WTC11 (cell line): ENCODE measurements at regions not wholly inside any gene's neighbourhood (a gene's known extent, or its start where the extent isn't known, plus 50 kb on each side); places are given as distances from the start of the nearest gene placed in this dataset.

Experiments used
- ATAC-seq: fragments of 200-7000 bp; cut with Tn5 transposase; 2 replicates; pipeline ENCODE4 v1.10.0; 2021; ENCODE audit warnings: mild to moderate bottlenecking, moderate library complexity
- CTCF ChIA-PET: fragments of 300-600 bp; sonication (Branson Sonifier 250); formaldehyde crosslinking; loops from one replicate; lab custom pipeline; 2021; ENCODE audit warnings: antibody characterized with exemption; lab: Charles Lee
- POLR2A ChIA-PET: fragments of 350-600 bp; sonication (Branson Sonifier 250); formaldehyde crosslinking; loops from one replicate; lab custom pipeline; 2021; ENCODE audit warnings: antibody characterized with exemption; lab: Charles Lee
- DNase-seq: peaks from one replicate; pipeline ENCODE4 v3.0.0; 2021; ENCODE audit warnings: low spot score
- H3K27ac Mint-ChIP-seq: 2 replicates; pipeline ENCODE4 v1.8.0; 2021; ENCODE audit warnings: mixed read lengths
- H3K27me3 Mint-ChIP-seq: 2 replicates; pipeline ENCODE4 v1.8.0; 2021; ENCODE audit warnings: low read depth, mild to moderate bottlenecking, moderate library complexity, mixed read lengths
- H3K36me3 Mint-ChIP-seq: 2 replicates; pipeline ENCODE4 v1.8.0; 2021; ENCODE audit warnings: mixed read lengths
- H3K4me1 Mint-ChIP-seq: 2 replicates; pipeline ENCODE4 v1.8.0; 2022; ENCODE audit warnings: mixed read lengths
- H3K4me3 Mint-ChIP-seq: 2 replicates; pipeline ENCODE4 v1.8.0; 2021; ENCODE audit warnings: mild to moderate bottlenecking, moderate library complexity, mixed read lengths
- H3K9me3 Mint-ChIP-seq: 2 replicates; pipeline ENCODE4 v1.8.0; 2021; ENCODE audit warnings: mixed read lengths
- CBFB ChIP-seq: sonication (generic); formaldehyde crosslinking; IDR thresholded peaks from 2 replicates; pipeline ENCODE4 v1.8.1; 2022; ENCODE audit warnings: mild to moderate bottlenecking, low read depth, missing genetic modification reagents
- ETV6 ChIP-seq: sonication (generic); formaldehyde crosslinking; IDR thresholded peaks from 2 replicates; pipeline ENCODE4 v1.8.1; 2022; ENCODE audit warnings: mild to moderate bottlenecking, missing genetic modification reagents
- FOXP4 ChIP-seq: sonication (generic); formaldehyde crosslinking; IDR thresholded peaks from 2 replicates; pipeline ENCODE4 v1.8.0; 2022; ENCODE audit warnings: mild to moderate bottlenecking, missing genetic modification reagents
- HMGA2 ChIP-seq: fragments of 250-450 bp; sonication (Bioruptor Pico); IDR thresholded peaks from 2 replicates; pipeline ENCODE4 v1.4.0; 2021; ENCODE audit warnings: mild to moderate bottlenecking, moderate library complexity
- HMGXB4 ChIP-seq: sonication (generic); formaldehyde crosslinking; IDR thresholded peaks from 2 replicates; pipeline ENCODE4 v1.8.1; 2023; ENCODE audit warnings: mild to moderate bottlenecking, moderate library complexity, missing genetic modification reagents
- IRF2 ChIP-seq: sonication (generic); formaldehyde crosslinking; IDR thresholded peaks from 2 replicates; pipeline ENCODE4 v1.8.0; 2022; ENCODE audit warnings: low read depth, missing genetic modification reagents, borderline replicate concordance
- JAZF1 ChIP-seq: fragments of 250-450 bp; sonication (Bioruptor Pico); IDR thresholded peaks from 2 replicates; pipeline ENCODE4 v1.9.0; 2021; ENCODE audit warnings: moderate library complexity, mild to moderate bottlenecking, inconsistent platforms
- JUN ChIP-seq: sonication (generic); formaldehyde crosslinking; IDR thresholded peaks from 2 replicates; pipeline ENCODE4 v1.8.0; 2023; ENCODE audit warnings: mild to moderate bottlenecking, missing genetic modification reagents
- KAT7 ChIP-seq: sonication (generic); formaldehyde crosslinking; IDR thresholded peaks from 2 replicates; pipeline ENCODE4 v1.8.1; 2023; ENCODE audit warnings: missing genetic modification reagents, mild to moderate bottlenecking, borderline replicate concordance
- MAX ChIP-seq: sonication (generic); formaldehyde crosslinking; IDR thresholded peaks from 2 replicates; pipeline ENCODE4 v1.8.0; 2022; ENCODE audit warnings: mild to moderate bottlenecking, missing genetic modification reagents
- MLX ChIP-seq: sonication (generic); formaldehyde crosslinking; IDR thresholded peaks from 2 replicates; pipeline ENCODE4 v1.8.1; 2023; ENCODE audit warnings: mild to moderate bottlenecking, missing genetic modification reagents, moderate library complexity
- NR2C2 ChIP-seq: sonication (generic); formaldehyde crosslinking; IDR thresholded peaks from 2 replicates; pipeline ENCODE4 v1.8.0; 2022; ENCODE audit warnings: mild to moderate bottlenecking, missing genetic modification reagents
- RORB ChIP-seq: fragments of 250-450 bp; sonication (Bioruptor Pico); IDR thresholded peaks from 2 replicates; pipeline ENCODE4 v1.9.0; 2021; ENCODE audit warnings: mild to moderate bottlenecking
- TCF7 ChIP-seq: sonication (generic); formaldehyde crosslinking; IDR thresholded peaks from 2 replicates; pipeline ENCODE4 v1.8.0; 2022; ENCODE audit warnings: mild to moderate bottlenecking, low read depth, missing genetic modification reagents, moderate library complexity
- ZBTB43 ChIP-seq: sonication (generic); formaldehyde crosslinking; IDR thresholded peaks from 2 replicates; pipeline ENCODE4 v1.8.1; 2023; ENCODE audit warnings: mild to moderate bottlenecking, missing genetic modification reagents
- ZNF281 ChIP-seq: sonication (generic); formaldehyde crosslinking; IDR thresholded peaks from 2 replicates; pipeline ENCODE4 v1.8.0; 2023; ENCODE audit warnings: mild to moderate bottlenecking, missing genetic modification reagents
- ZNF396 ChIP-seq: fragments of 250-450 bp; sonication (Bioruptor Pico); IDR thresholded peaks from 2 replicates; pipeline ENCODE4 v1.8.0; 2021; ENCODE audit warnings: mild to moderate bottlenecking, moderate library complexity, borderline replicate concordance

GRCh38 chr12:107320929-107321631, 227.7 kb upstream of the CRY1 start:
- POLR2A ChIA-PET, result interaction anchor here (0.6 to 1.5 kb wide), 3 partner anchors 10 to 1083 kb away, joined by 3 to 6 read pairs (median 4); no protein-coding TSS in a partner anchor

GRCh38 chr12:107322063-107322462, 228.7 kb upstream of the CRY1 start:
- H3K4me3 Mint-ChIP-seq, result peak overlapping the region; percentile 88
- H3K27ac Mint-ChIP-seq, result no peak overlapping the region
- peaks cover 34% of the 10 kb centered on the region for H3K4me1 Mint-ChIP-seq
- H3K36me3 Mint-ChIP-seq, result no peaks in the 10 kb centered on the region
- POLR2A ChIA-PET, result interaction anchor here (1.2 kb wide), 1 partner anchor 9 kb away, joined by 3 read pairs; no protein-coding TSS in a partner anchor
- ATAC-seq (no peak), DNase-seq (no peak)
- CTCF ChIA-PET, result interaction anchor here (1.5 to 5.0 kb wide), 2 partner anchors 80 to 83 kb away, joined by 6 to 21 read pairs; no protein-coding TSS in a partner anchor
- H3K27me3 Mint-ChIP-seq, result peaks cover 54% of the 10 kb centered on the region
- H3K9me3 Mint-ChIP-seq, result no peaks in the 10 kb centered on the region
- TF ChIP-seq IRF2 (CRISPR knock-in tag), result no peak
- TF ChIP-seq NR2C2 (CRISPR knock-in tag), result no peak
- no peak for TF ChIP-seq JUN
- TF ChIP-seq, all 79 proteins: peak for 0

More at GRCh38 chr12:107320929-107321631, 227.7 kb upstream of the CRY1 start:
- Mint-ChIP-seq H3K4me3 (peak overlapping the region; percentile 88), H3K27ac (no peak overlapping the region), H3K27me3 (peaks cover 63% of the 10 kb centered on the region), H3K9me3 (no peaks in the 10 kb centered on the region), H3K4me1 (peaks cover 36% of the 10 kb centered on the region), H3K36me3 (no peaks in the 10 kb centered on the region)
- CTCF ChIA-PET, result interaction anchor here (0.6 to 5.0 kb wide), 16 partner anchors 10 to 355 kb away, joined by 3 to 37 read pairs (median 4); no protein-coding TSS in a partner anchor
- ATAC-seq, result peak; percentile 2
- TF ChIP-seq KAT7 (CRISPR knock-in tag) (0 out of 2 replicates have a peak, but pooled peaks have one; percentile 5), ZBTB43 (CRISPR knock-in tag) (peak; percentile 99), HMGXB4 (CRISPR knock-in tag) (no peak), RORB (CRISPR knock-in tag) (no peak), ETV6 (CRISPR knock-in tag) (0 out of 2 replicates have a peak, but pooled peaks have one; percentile 21), MAX (CRISPR knock-in tag) (peak; percentile 56; the same call in 1 of the 2 replicates), FOXP4 (CRISPR knock-in tag) (0 out of 2 replicates have a peak, but pooled peaks have one; percentile 52)
- peak; percentile 61 for DNase-seq

- Mint-ChIP-seq H3K4me1 (peaks cover 37% of the 10 kb centered on the region), H3K9me3 (no peaks in the 10 kb centered on the region), H3K36me3 (no peaks in the 10 kb centered on the region), H3K27me3 (peaks cover 31% of the 10 kb centered on the region), H3K27ac (no peak overlapping the region), H3K4me3 (no peak overlapping the region)
- DNase-seq (no peak), ATAC-seq (no peak)
- POLR2A ChIA-PET, result no interaction called here
- CTCF ChIA-PET, result interaction anchor here (1.5 to 1.7 kb wide), 2 partner anchors 77 to 193 kb away, joined by 4 to 9 read pairs; no protein-coding TSS in a partner anchor
- no peak for TF ChIP-seq MLX (CRISPR knock-in tag)
- TF ChIP-seq CBFB, result no peak
- no peak for TF ChIP-seq JUN
- no peak for TF ChIP-seq HMGA2
- TF ChIP-seq NR2C2 (CRISPR knock-in tag), result no peak
- no peak for TF ChIP-seq ZNF281 (CRISPR knock-in tag)
- TF ChIP-seq ZNF396 (CRISPR knock-in tag), result no peak
- no peak for TF ChIP-seq JAZF1 (CRISPR knock-in tag)
- no peak for TF ChIP-seq TCF7 (CRISPR knock-in tag)
Measured at GRCh38 chr12:107325075-107325608, 231.8 kb upstream of the CRY1 start.
